Coronary artery (tissue), 2 donors: ENCODE measurements at regions not wholly inside any gene's neighbourhood (a gene's known extent, or its start where the extent isn't known, plus 50 kb on each side); places are given as distances from the start of the nearest gene placed in this dataset.

Experiments used
- DNase-seq: peaks from one replicate; pipeline ENCODE4 v3.0.0-alpha.2; 2017; ENCODE audit warnings: low spot score
- H3K27ac ChIP-seq, 2 donors: fragments of 200-600 bp; sonication (generic); one replicate each; pipeline ENCODE4 v1.5.1; 2016 to 2019
- H3K4me3 ChIP-seq: fragments of 200-600 bp; sonication (generic); 2 replicates; pipeline ENCODE4 v1.5.1; 2016; ENCODE audit warnings: mild to moderate bottlenecking, moderate library complexity
- CTCF ChIP-seq: fragments of 200-600 bp; sonication (generic); IDR thresholded peaks from one replicate; pipeline ENCODE4 v1.5.1; 2019; ENCODE audit warnings: antibody characterized with exemption

DNA sequence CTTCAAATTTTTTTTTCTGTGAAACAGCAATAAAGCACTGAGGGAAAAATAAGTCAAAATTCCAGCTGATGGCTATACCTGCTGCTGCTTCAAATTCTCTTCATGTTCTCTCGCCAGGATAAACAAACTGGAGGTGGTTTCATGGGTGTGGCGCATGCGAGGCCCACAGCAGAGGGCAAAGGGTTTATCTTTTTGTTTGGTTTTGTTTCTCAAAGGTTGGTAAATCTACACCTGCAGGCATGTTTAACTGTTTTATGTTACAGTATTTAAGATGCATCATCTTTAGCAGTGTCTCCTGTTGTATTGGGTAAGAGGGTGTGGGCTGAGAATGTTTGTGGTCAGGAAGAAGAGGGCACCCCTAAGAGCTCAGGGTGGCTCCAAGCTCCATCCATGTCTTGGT, 342.2 kb downstream of the CDH26 start:
- Histone ChIP-seq H3K4me3 (no peak overlapping the region), H3K27ac (no peak overlapping the region)
- no peak for TF ChIP-seq CTCF
- DNase-seq = no peak

DNA sequence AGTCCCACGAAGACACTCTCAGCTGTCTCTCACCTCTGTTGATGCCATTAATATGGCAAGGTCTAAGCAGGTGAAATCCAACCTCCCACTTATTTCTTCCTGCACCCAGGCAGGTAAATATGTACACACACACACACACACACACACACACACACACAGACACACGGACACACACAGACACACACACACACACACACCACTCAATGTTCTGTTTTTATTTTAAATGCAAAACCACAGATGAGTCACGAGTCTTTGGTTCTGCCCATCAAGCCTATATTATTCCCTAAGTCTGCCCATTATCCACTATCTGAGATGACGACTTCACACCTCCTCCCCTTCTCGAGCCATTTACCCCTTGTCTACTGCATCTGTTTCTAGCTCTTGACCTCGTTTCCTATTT, 344.7 kb downstream of the CDH26 start:
- Histone ChIP-seq H3K27ac (no peak overlapping the region), H3K4me3 (no peak overlapping the region)
- DNase-seq = no peak
- TF ChIP-seq CTCF = no peak

- DNase-seq = no peak
- no peak overlapping the region for H3K4me3 ChIP-seq
- H3K27ac ChIP-seq = no peak overlapping the region
- TF ChIP-seq CTCF = no peak
These were observed 345.9 kb downstream of the CDH26 start for GRCh38 chr20:60304026-60304590.

GRCh38 chr20:60304931-60305330, 346.7 kb downstream of the CDH26 start:
- no peak for TF ChIP-seq CTCF
- no peak for DNase-seq
- no peak overlapping the region for H3K27ac ChIP-seq
- no peak overlapping the region for H3K4me3 ChIP-seq

DNA sequence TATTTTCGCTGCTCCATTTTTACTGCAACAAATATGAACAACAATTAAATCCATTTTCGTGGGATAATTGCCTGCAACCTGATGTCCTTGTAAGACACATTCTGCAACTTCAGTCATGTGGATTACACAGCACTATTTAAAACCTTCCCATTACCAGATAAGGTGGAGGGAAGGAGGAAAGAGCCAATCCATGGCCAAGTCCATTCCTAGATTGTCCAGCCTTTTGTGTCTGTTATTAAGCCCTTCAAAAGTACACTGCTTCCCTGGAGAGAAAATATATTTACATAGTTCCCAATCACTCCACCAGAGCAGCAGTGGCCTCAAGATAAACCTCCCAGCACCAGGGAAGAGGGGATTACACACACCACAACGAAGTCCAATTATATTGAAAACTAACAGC, 347.9 kb downstream of the CDH26 start:
- Histone ChIP-seq H3K4me3 (no peak overlapping the region), H3K27ac (no peak overlapping the region)
- DNase-seq = no peak
- TF ChIP-seq CTCF = no peak

GRCh38 chr20:60306551-60306950, 348.3 kb downstream of the CDH26 start:
- no peak overlapping the region for H3K4me3 ChIP-seq
- DNase-seq = no peak
- no peak overlapping the region for H3K27ac ChIP-seq
- TF ChIP-seq CTCF = no peak

DNA sequence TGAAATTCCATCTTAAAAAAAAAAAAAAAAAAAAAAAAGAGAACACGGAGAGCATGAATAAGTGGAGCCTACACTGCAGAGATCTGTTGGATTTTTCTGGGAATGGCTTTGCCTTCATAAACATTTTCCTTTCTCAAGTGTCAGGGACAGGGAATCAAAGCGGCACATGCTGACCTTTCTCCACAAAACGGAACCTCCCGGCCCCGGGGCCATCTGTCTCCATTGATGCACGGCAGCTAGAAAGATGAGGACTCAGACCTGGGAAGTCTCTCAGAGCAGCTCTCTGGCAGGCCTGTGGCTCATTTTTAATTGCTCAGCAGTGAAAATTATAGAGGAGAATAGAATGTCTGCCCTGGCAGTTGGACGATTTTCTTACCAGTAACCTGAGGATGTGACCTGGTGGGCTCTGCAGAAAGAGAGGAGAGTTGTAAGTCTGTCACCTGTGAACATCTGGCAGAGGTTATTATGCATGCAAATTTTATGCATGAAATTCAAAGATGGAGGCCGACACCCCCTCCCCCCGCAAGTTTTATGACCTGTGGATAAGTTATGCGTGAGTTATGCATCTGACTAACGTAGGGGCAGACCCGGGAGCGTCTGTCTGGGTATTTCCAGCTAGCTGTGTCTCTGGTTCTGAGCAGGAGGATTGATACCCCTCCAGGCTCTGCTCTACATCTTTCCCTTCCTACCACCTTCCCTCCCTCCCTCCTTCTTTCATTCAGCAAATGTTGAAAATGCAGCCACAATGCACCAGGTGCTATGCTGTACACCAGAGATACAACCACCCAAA, 352.5 kb downstream of the CDH26 start:
- no peak for TF ChIP-seq CTCF
- H3K27ac ChIP-seq = no peak overlapping the region
- DNase-seq = no peak

More for the DNA sequence above, 352.5 kb downstream of the CDH26 start:
- no peak overlapping the region for H3K4me3 ChIP-seq
